ENCODE measurements at regions not wholly inside any gene's neighbourhood (a gene's known extent, or its start where the extent isn't known, plus 50 kb on each side); places are given as distances from the start of the nearest gene placed in this dataset.

GRCh38 chr12:97177481-97177880 is 270.4 kb downstream of the NEDD1 start:
- peaks cover 5% of the 10 kb centered on the region for H3K36me3 Mint-ChIP-seq
- H3K4me1 Mint-ChIP-seq, result peaks cover 18% of the 10 kb centered on the region
- peaks cover 28% of the 10 kb centered on the region for H3K9me3 Mint-ChIP-seq
- ChIA-PET POLR2A (no interaction called here), CTCF (interaction anchor here (0.7 kb wide), 1 partner anchor 1166 kb away, joined by 5 read pairs; no protein-coding TSS in a partner anchor)
- no peak overlapping the region for H3K4me3 Mint-ChIP-seq
- no peak for TF ChIP-seq ATF3 (CRISPR knock-in tag; conservative IDR thresholded peaks at IDR 0.05)
- TF ChIP-seq SP1 (CRISPR knock-in tag; conservative IDR thresholded peaks at IDR 0.05), result no peak
- TF ChIP-seq KAT7 (CRISPR knock-in tag; IDR thresholded peaks at IDR 0.05; ENCODE audit: borderline replicate concordance), result no peak
- no peak for TF ChIP-seq MXD4 (CRISPR knock-in tag; IDR thresholded peaks at IDR 0.05; ENCODE audit: borderline replicate concordance)
- no peak for TF ChIP-seq MYBL2 (CRISPR knock-in tag; IDR thresholded peaks at IDR 0.05)
- no peak for TF ChIP-seq ZBTB21 (CRISPR knock-in tag; IDR thresholded peaks at IDR 0.05; ENCODE audit: borderline replicate concordance)
- TF ChIP-seq AR (CRISPR knock-in tag; IDR thresholded peaks at IDR 0.05), result no peak
- TF ChIP-seq HMGA2 (CRISPR knock-in tag; IDR thresholded peaks at IDR 0.05), result no peak
- no peak for TF ChIP-seq FOXJ3 (CRISPR knock-in tag; IDR thresholded peaks at IDR 0.05; ENCODE audit: borderline replicate concordance)
- no peak for DNase-seq (ENCODE audit: low spot score)
- no peak for ATAC-seq
- H3K27ac Mint-ChIP-seq, result no peak overlapping the region
- H3K27me3 Mint-ChIP-seq (ENCODE audit: low read depth), result no peaks in the 10 kb centered on the region; the same call in 1 of the 2 replicates

GRCh38 chr12:97181571-97182265 is 274.7 kb downstream of the NEDD1 start:
- Mint-ChIP-seq H3K36me3 (peaks cover 5% of the 10 kb centered on the region), H3K27me3 (ENCODE audit: low read depth) (no peaks in the 10 kb centered on the region; the same call in 1 of the 2 replicates), H3K4me1 (peaks cover 36% of the 10 kb centered on the region), H3K9me3 (peaks cover 37% of the 10 kb centered on the region), H3K4me3 (no peak overlapping the region), H3K27ac (no peak overlapping the region)
- TF ChIP-seq NR1H2 (CRISPR knock-in tag; IDR thresholded peaks at IDR 0.05) (no peak), CTCF (IDR thresholded peaks at IDR 0.05) (no peak), ZBTB43 (CRISPR knock-in tag; IDR thresholded peaks at IDR 0.05) (no peak), ETV6 (CRISPR knock-in tag; IDR thresholded peaks at IDR 0.05) (no peak), TP53 (CRISPR knock-in tag; IDR thresholded peaks at IDR 0.05) (no peak), FOXP1 (CRISPR knock-in tag; IDR thresholded peaks at IDR 0.05; ENCODE audit: borderline replicate concordance) (no peak), HMGXB4 (CRISPR knock-in tag; IDR thresholded peaks at IDR 0.05) (no peak), ATF6 (CRISPR knock-in tag; IDR thresholded peaks at IDR 0.05) (no peak), ZNF121 (CRISPR knock-in tag; IDR thresholded peaks at IDR 0.05) (no peak), USF2 (CRISPR knock-in tag; IDR thresholded peaks at IDR 0.05) (no peak), NR2C2 (CRISPR knock-in tag; IDR thresholded peaks at IDR 0.05) (no peak), ZNF317 (CRISPR knock-in tag; IDR thresholded peaks at IDR 0.05; ENCODE audit: borderline replicate concordance, low read depth) (no peak), FOXJ3 (CRISPR knock-in tag; IDR thresholded peaks at IDR 0.05; ENCODE audit: borderline replicate concordance) (no peak), ZNF512 (CRISPR knock-in tag; IDR thresholded peaks at IDR 0.05; ENCODE audit: borderline replicate concordance) (no peak), MYBL2 (CRISPR knock-in tag; IDR thresholded peaks at IDR 0.05) (no peak)
- POLR2A ChIA-PET, result no interaction called here
- no peak for DNase-seq (ENCODE audit: low spot score)
- CTCF ChIA-PET, result no interaction called here
- no peak for ATAC-seq

Data from WTC11 (cell line).